GM12892 (cell line): ENCODE measurements at regions not wholly inside any gene's neighbourhood (a gene's known extent, or its start where the extent isn't known, plus 50 kb on each side); places are given as distances from the start of the nearest gene placed in this dataset.

ENCODE experiments used
- POLR2A ChIP-seq: IDR thresholded peaks from 2 replicates; pipeline ENCODE4 v1.6.1; 2011; ENCODE audit warnings: low read depth, low read length, control low read depth
- POLR2AphosphoS5 ChIP-seq: IDR thresholded peaks from 2 replicates; pipeline ENCODE4 v1.6.1; 2011; ENCODE audit warnings: low read depth, low read length, control low read depth

DNA sequence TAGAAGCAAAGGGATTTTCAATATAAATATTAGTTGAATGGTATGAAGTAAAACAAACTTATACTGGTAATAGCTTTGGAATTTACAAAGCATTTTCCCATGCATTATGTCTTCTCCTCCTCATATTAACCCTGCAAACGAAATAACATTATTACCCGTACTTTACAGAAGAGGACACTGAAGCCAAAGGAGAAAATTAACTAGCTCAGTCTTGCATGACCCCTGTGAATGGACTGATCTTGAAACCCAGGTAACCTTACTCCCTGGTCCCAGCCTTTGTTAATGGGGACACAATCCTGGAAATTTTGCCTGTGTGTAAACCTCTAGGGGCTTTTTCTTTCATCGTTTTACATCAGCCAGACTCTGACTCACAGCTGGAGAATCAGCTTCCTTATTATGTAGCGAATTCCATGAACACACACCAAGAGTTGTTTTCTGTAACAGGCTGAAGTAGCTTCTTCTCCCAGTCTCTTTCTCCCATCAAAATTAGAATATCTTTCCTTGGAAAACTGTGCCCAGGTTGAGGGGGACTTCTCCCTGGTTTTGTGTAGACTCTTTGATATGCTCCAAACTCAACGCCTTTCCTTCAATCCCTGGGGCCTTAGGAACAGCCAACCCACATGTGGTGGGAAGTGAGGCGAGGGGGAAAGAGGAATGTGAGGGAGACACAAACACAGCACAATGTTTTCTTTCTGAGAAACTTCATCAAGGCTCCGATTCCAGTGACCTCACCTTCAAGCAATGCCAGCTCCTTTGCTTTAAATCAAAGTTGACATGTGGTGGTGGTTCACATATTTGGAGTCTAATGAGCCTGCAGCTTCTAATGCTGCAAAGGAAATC lies 480.9 kb upstream of the PAPPA start:
- no peak for TF ChIP-seq POLR2AphosphoS5
- no peak for TF ChIP-seq POLR2A
